ENCODE measurements at regions not wholly inside any gene's neighbourhood (a gene's known extent, or its start where the extent isn't known, plus 50 kb on each side); places are given as distances from the start of the nearest gene placed in this dataset.

- H3K9me3 ChIP-seq = no peaks in the 10 kb centered on the region
- H3K27me3 ChIP-seq = no peaks in the 10 kb centered on the region
- no peak overlapping the region for H3K4me3 ChIP-seq
- DNase-seq = no peak
- in situ Hi-C loops (cut with MboI; ENCODE audit: low pct_ligation_motif_present in 1 of 4, low pct_unique_long_range_greater_than_20kb in 1 of 4, low sequenced_read_pairs in 3 of 4) (no loop called here), intact Hi-C loops (cut with DNase I; ENCODE audit: low total_unique reads) (no loop called here)
- 40 to 60% methylated on average over 1 of the region's 1 CpG for WGBS, 2 donors (ENCODE audit: low coverage in 1 of 2)
- H3K36me3 ChIP-seq = no peaks in the 10 kb centered on the region
- H3K27ac ChIP-seq = no peak overlapping the region
- H3K4me1 ChIP-seq = no peaks in the 10 kb centered on the region
- TF ChIP-seq EP300 (IDR thresholded peaks at IDR 0.05; ENCODE audit: low read depth) = no peak
- TF ChIP-seq, protein P1, sequence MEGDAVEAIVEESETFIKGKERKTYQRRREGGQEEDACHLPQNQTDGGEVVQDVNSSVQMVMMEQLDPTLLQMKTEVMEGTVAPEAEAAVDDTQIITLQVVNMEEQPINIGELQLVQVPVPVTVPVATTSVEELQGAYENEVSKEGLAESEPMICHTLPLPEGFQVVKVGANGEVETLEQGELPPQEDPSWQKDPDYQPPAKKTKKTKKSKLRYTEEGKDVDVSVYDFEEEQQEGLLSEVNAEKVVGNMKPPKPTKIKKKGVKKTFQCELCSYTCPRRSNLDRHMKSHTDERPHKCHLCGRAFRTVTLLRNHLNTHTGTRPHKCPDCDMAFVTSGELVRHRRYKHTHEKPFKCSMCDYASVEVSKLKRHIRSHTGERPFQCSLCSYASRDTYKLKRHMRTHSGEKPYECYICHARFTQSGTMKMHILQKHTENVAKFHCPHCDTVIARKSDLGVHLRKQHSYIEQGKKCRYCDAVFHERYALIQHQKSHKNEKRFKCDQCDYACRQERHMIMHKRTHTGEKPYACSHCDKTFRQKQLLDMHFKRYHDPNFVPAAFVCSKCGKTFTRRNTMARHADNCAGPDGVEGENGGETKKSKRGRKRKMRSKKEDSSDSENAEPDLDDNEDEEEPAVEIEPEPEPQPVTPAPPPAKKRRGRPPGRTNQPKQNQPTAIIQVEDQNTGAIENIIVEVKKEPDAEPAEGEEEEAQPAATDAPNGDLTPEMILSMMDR (IDR thresholded peaks at IDR 0.05) = no peak
- TF ChIP-seq POLR2A (IDR thresholded peaks at IDR 0.05) = no peak
- TF ChIP-seq POLR2AphosphoS5 (IDR thresholded peaks at IDR 0.05) = no peak
Measured at GRCh38 chr12:84785951-84786350, 126.6 kb downstream of the SLC6A15 start.

DNA sequence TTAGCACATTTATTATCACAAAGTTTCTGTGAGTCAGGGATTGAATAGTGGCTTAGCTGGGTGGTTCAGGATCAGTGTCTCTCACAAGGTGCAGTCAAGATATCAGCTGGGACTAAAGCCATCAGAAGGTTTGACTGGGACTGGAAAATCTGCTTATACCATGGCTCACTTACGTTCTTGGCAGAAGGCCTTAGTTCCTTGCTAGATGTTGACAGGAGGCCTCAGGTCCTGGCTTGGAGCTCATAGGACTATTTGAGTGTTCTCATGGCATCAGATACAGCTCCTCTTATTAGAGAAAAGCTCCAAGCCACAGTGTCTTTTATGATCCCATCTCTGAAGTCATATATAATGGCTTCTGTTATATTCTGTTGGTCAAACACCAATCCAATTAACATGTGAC is 127.3 kb downstream of the SLC6A15 start:
- in situ Hi-C loops (cut with MboI; ENCODE audit: low pct_ligation_motif_present in 1 of 4, low pct_unique_long_range_greater_than_20kb in 1 of 4, low sequenced_read_pairs in 3 of 4) = no loop called here
- no peak overlapping the region for H3K27ac ChIP-seq

GRCh38 chr12:84779169-84779568 is 133.4 kb downstream of the SLC6A15 start:
- DNase-seq = no peak
- Histone ChIP-seq H3K27ac (no peak overlapping the region), H3K27me3 (no peaks in the 10 kb centered on the region), H3K9me3 (no peaks in the 10 kb centered on the region), H3K36me3 (no peaks in the 10 kb centered on the region), H3K4me3 (no peak overlapping the region), H3K4me1 (no peaks in the 10 kb centered on the region)
- intact Hi-C loops (cut with DNase I; ENCODE audit: low total_unique reads) = no loop called here
- in situ Hi-C loops (cut with MboI; ENCODE audit: low pct_ligation_motif_present in 1 of 4, low pct_unique_long_range_greater_than_20kb in 1 of 4, low sequenced_read_pairs in 3 of 4) = no loop called here
- WGBS, 2 donors (ENCODE audit: low coverage in 1 of 2) = 84 to 88% methylated on average over 5 of the region's 5 CpGs
- TF ChIP-seq EP300 (IDR thresholded peaks at IDR 0.05; ENCODE audit: low read depth) (no peak), POLR2AphosphoS5 (IDR thresholded peaks at IDR 0.05) (no peak), POLR2A (IDR thresholded peaks at IDR 0.05) (no peak)
- TF ChIP-seq, protein P1 (IDR thresholded peaks at IDR 0.05) = no peak

More for the DNA sequence above, 127.3 kb downstream of the SLC6A15 start:
- H3K27me3 ChIP-seq = no peaks in the 10 kb centered on the region
- no peak for DNase-seq
- H3K36me3 ChIP-seq = no peaks in the 10 kb centered on the region
- H3K4me1 ChIP-seq = no peaks in the 10 kb centered on the region
- no peaks in the 10 kb centered on the region for H3K9me3 ChIP-seq
- intact Hi-C loops (cut with DNase I; ENCODE audit: low total_unique reads) = no loop called here
- H3K4me3 ChIP-seq = no peak overlapping the region
- 100% methylated on average over 1 of the region's 1 CpG for WGBS, 2 donors (ENCODE audit: low coverage in 1 of 2)
- TF ChIP-seq POLR2A (IDR thresholded peaks at IDR 0.05) (no peak), EP300 (IDR thresholded peaks at IDR 0.05; ENCODE audit: low read depth) (no peak), POLR2AphosphoS5 (IDR thresholded peaks at IDR 0.05) (no peak)
- TF ChIP-seq, protein P1 (IDR thresholded peaks at IDR 0.05) = no peak

- Histone ChIP-seq H3K27me3 (no peaks in the 10 kb centered on the region), H3K36me3 (no peaks in the 10 kb centered on the region), H3K4me1 (no peaks in the 10 kb centered on the region), H3K4me3 (no peak overlapping the region), H3K9me3 (no peaks in the 10 kb centered on the region), H3K27ac (no peak overlapping the region)
- in situ Hi-C loops (cut with MboI; ENCODE audit: low pct_ligation_motif_present in 1 of 4, low pct_unique_long_range_greater_than_20kb in 1 of 4, low sequenced_read_pairs in 3 of 4) (no loop called here), intact Hi-C loops (cut with DNase I; ENCODE audit: low total_unique reads) (no loop called here)
- WGBS, 2 donors (ENCODE audit: low coverage in 1 of 2) = 49 to 60% methylated on average over 1 to 2 of the region's 2 CpGs
- DNase-seq = no peak
- TF ChIP-seq, protein P1 (IDR thresholded peaks at IDR 0.05) = no peak
- TF ChIP-seq POLR2AphosphoS5 (IDR thresholded peaks at IDR 0.05) (no peak), EP300 (IDR thresholded peaks at IDR 0.05; ENCODE audit: low read depth) (no peak), POLR2A (IDR thresholded peaks at IDR 0.05) (no peak)
Measured at GRCh38 chr12:84772281-84772680, 140.3 kb downstream of the SLC6A15 start.
